ENCODE measurements at regions not wholly inside any gene's neighbourhood (a gene's known extent, or its start where the extent isn't known, plus 50 kb on each side); places are given as distances from the start of the nearest gene placed in this dataset.

DNA sequence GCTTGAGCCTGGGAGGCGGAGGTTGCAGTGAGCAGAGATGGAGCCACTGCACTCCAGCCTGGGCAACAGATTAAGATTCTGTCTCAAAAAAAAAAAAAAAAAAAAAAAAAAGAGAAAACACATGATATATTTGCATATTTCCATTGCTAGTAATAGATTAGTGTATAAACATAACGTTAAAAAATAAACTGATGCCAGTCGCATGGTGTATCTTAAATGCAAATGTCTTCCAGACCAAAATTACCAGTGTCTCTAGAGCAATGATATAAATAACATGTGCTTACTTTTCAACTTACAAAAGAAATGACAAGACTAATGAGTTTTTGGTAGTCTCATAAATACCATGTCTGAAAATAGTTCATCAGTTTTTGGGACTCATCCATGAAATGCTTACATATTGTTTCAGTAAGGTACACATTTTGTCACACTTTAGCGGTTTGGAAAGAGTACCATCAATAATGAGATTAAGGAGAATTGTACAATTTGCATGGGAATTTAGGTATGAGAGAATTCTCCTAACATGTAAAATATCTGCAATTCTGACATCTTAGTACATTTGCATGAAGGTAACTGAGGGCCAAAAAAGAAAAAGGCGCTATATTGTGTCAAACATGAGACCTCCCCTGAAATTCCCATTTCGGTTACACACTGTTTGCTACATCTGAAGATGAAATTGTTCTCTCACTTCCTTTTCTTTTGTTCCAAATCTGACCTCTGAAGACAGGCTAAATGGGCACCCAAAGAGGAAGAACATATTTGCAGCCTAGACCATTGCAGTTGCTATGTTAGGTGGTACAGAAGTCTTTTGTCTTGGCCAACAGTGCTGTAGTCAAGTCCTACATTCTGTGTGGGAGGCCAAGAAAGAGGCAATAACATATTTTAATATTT, 51.5 kb upstream of the PIP4K2A start:
- CTCF ChIA-PET, result interaction anchor here (1.4 kb wide), 1 partner anchor 14 kb away, joined by 3 read pairs; no protein-coding TSS in a partner anchor
- DNase-seq (ENCODE audit: extremely low spot score), result peak; percentile 42
- no peak for TF ChIP-seq CTCF (IDR thresholded peaks at IDR 0.05; ENCODE audit: control extremely low read depth, extremely low read depth, low read depth, missing control alignments)
- POLR2A ChIA-PET, result no interaction called here

DNA sequence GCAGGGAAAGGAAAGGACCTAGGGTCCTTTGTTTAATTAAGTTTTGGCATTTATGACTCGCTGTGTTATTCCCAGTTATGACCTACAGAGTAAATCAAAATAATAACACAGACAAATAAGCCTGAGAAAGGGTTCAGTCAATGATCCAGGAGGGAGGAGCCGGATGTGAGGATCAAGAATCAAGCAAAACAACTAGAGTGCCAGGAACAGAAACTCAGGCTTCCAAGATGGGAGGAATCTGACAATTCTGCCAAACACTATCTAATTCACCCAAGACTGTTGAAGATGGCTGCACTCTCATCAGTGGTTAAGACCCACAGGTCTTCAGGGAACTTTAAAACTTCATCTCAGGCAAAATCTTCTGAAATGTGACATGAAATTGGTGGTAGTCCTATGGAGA, 50.3 kb upstream of the PIP4K2A start:
- TF ChIP-seq CTCF (IDR thresholded peaks at IDR 0.05; ENCODE audit: control extremely low read depth, extremely low read depth, low read depth, missing control alignments), result no peak
- no peak for DNase-seq (ENCODE audit: extremely low spot score)
- POLR2A ChIA-PET, result no interaction called here
- CTCF ChIA-PET, result interaction anchor here (1.5 kb wide), 1 partner anchor 56 kb away, joined by 3 read pairs; no protein-coding TSS in a partner anchor
